Astrocyte (in vitro differentiated cells and primary cell): ENCODE measurements at regions not wholly inside any gene's neighbourhood (a gene's known extent, or its start where the extent isn't known, plus 50 kb on each side); places are given as distances from the start of the nearest gene placed in this dataset.
"Not testable (repeated sequence)": the region's sequence is repeated elsewhere in the genome, so short reads cannot be mapped to it uniquely, and the experiment has no call there.

ENCODE experiments used
- DNase-seq: peaks from one replicate; pipeline ENCODE4 v3.0.0-alpha.2; 2010; ENCODE audit warnings: low read depth
- FAIRE-seq: peaks from 2 replicates; lab custom pipeline; 2011; peaks lifted over from hg19 to GRCh38; lab: Jason Lieb, UNC
- H2AFZ ChIP-seq: 2 replicates; pipeline ENCODE4 v1.6.0; 2012; ENCODE audit warnings: low read depth, low read length, inconsistent platforms
- H3K27ac ChIP-seq: 2 replicates; pipeline ENCODE4 v1.5.1; 2011; ENCODE audit warnings: low read depth, low read length, inconsistent platforms
- H3K27me3 ChIP-seq: 2 replicates; pipeline ENCODE4 v1.6.0; 2011; ENCODE audit warnings: low read length, inconsistent platforms; ENCODE audit not compliant: insufficient read depth
- H3K36me3 ChIP-seq: 2 replicates; pipeline ENCODE4 v1.5.1; 2011; ENCODE audit warnings: low read length, inconsistent platforms; ENCODE audit not compliant: insufficient read depth
- H3K4me1 ChIP-seq: 2 replicates; pipeline ENCODE4 v1.5.1; 2011; ENCODE audit warnings: low read length, inconsistent platforms; ENCODE audit not compliant: insufficient read depth
- H3K4me2 ChIP-seq: 2 replicates; pipeline ENCODE4 v1.6.0; 2012; ENCODE audit warnings: low read length, inconsistent platforms
- H3K4me3 ChIP-seq: 2 replicates; pipeline ENCODE4 v1.5.1; 2011; ENCODE audit warnings: low read depth, mild to moderate bottlenecking, low read length, inconsistent platforms; ENCODE audit not compliant: insufficient read depth
- H3K79me2 ChIP-seq: 2 replicates; pipeline ENCODE4 v1.6.0; 2012; ENCODE audit warnings: mild to moderate bottlenecking, low read length, inconsistent platforms; ENCODE audit not compliant: insufficient read depth
- H3K9ac ChIP-seq: 2 replicates; pipeline ENCODE4 v1.6.0; 2012; ENCODE audit warnings: mild to moderate bottlenecking, low read length, inconsistent platforms
- H3K9me3 ChIP-seq: 2 replicates; pipeline ENCODE4 v1.5.1; 2012; ENCODE audit warnings: low read depth, mild to moderate bottlenecking, low read length, inconsistent platforms; ENCODE audit not compliant: insufficient read depth
- H4K20me1 ChIP-seq: 2 replicates; pipeline ENCODE4 v1.6.0; 2012; ENCODE audit warnings: low read length, inconsistent platforms; ENCODE audit not compliant: insufficient read depth
- H3K27ac Mint-ChIP-seq: one replicate; pipeline ENCODE4 v1.8.0; 2021; ENCODE audit warnings: mild to moderate bottlenecking, mixed read lengths; ENCODE audit not compliant: unreplicated experiment
- H3K27me3 Mint-ChIP-seq: one replicate; pipeline ENCODE4 v1.8.0; 2021; ENCODE audit warnings: low read depth, mixed read lengths; ENCODE audit not compliant: unreplicated experiment
- H3K36me3 Mint-ChIP-seq: one replicate; pipeline ENCODE4 v1.8.0; 2021; ENCODE audit warnings: low read depth, mixed read lengths; ENCODE audit not compliant: unreplicated experiment
- H3K4me1 Mint-ChIP-seq: one replicate; pipeline ENCODE4 v1.8.0; 2021; ENCODE audit warnings: low read depth, mixed read lengths; ENCODE audit not compliant: unreplicated experiment
- H3K4me3 Mint-ChIP-seq: one replicate; pipeline ENCODE4 v1.8.0; 2021; ENCODE audit warnings: mild to moderate bottlenecking, moderate library complexity, mixed read lengths; ENCODE audit not compliant: unreplicated experiment
- H3K9me3 Mint-ChIP-seq: one replicate; pipeline ENCODE4 v1.8.0; 2021; ENCODE audit warnings: mild to moderate bottlenecking, mixed read lengths; ENCODE audit not compliant: unreplicated experiment
- EZH2 ChIP-seq: IDR thresholded peaks from 2 replicates; pipeline ENCODE4 v1.6.1; 2012; ENCODE audit warnings: mild to moderate bottlenecking, low read length, inconsistent platforms; ENCODE audit not compliant: insufficient read depth
- TF ChIP-seq, protein P1 (sequence below): IDR thresholded peaks from 2 replicates; pipeline ENCODE4 v1.5.1; 2011; ENCODE audit warnings: low read depth, mild to moderate bottlenecking, inconsistent platforms, low read length, moderate library complexity; ENCODE audit not compliant: insufficient read depth

DNA sequence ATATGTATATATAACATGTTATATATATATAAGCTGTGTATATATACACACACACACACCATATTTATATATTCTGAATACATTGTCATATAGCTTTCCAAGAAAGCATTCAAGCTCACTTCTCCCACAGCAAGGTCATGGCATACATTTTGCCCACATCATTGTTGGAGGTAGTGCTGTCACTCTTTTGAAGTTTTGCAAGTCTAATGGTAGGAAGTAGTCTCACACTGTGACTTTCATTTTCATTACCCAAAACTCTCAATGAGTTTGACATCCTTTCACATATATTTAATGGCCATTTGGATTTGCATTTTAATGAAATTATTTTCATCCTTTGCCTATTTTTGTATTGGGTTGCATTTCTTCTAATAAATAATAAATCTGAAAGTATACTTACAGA, 59.8 kb upstream of the COX7C start:
- Histone ChIP-seq H3K36me3 (no peaks in the 10 kb centered on the region), H3K4me1 (no peaks in the 10 kb centered on the region), H3K4me2 (no peak overlapping the region), H2AFZ (no peak overlapping the region), H3K79me2 (no peaks in the 10 kb centered on the region), H3K27ac (no peak overlapping the region), H3K4me3 (no peak overlapping the region), H4K20me1 (no peaks in the 10 kb centered on the region), H3K9ac (no peak overlapping the region), H3K9me3 (no peaks in the 10 kb centered on the region), H3K27me3 (peaks cover 2% of the 10 kb centered on the region)
- DNase-seq (no peak), FAIRE-seq (no peak)
- no peaks in the 10 kb centered on the region for H3K36me3 Mint-ChIP-seq
- no peak overlapping the region for H3K27ac Mint-ChIP-seq
- TF ChIP-seq, protein P1, sequence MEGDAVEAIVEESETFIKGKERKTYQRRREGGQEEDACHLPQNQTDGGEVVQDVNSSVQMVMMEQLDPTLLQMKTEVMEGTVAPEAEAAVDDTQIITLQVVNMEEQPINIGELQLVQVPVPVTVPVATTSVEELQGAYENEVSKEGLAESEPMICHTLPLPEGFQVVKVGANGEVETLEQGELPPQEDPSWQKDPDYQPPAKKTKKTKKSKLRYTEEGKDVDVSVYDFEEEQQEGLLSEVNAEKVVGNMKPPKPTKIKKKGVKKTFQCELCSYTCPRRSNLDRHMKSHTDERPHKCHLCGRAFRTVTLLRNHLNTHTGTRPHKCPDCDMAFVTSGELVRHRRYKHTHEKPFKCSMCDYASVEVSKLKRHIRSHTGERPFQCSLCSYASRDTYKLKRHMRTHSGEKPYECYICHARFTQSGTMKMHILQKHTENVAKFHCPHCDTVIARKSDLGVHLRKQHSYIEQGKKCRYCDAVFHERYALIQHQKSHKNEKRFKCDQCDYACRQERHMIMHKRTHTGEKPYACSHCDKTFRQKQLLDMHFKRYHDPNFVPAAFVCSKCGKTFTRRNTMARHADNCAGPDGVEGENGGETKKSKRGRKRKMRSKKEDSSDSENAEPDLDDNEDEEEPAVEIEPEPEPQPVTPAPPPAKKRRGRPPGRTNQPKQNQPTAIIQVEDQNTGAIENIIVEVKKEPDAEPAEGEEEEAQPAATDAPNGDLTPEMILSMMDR: no peak
- no peak for TF ChIP-seq EZH2
- H3K4me1 Mint-ChIP-seq: no peaks in the 10 kb centered on the region
- H3K4me3 Mint-ChIP-seq: no peak overlapping the region
- H3K27me3 Mint-ChIP-seq: peaks cover 1% of the 10 kb centered on the region
- H3K9me3 Mint-ChIP-seq: no peaks in the 10 kb centered on the region

DNA sequence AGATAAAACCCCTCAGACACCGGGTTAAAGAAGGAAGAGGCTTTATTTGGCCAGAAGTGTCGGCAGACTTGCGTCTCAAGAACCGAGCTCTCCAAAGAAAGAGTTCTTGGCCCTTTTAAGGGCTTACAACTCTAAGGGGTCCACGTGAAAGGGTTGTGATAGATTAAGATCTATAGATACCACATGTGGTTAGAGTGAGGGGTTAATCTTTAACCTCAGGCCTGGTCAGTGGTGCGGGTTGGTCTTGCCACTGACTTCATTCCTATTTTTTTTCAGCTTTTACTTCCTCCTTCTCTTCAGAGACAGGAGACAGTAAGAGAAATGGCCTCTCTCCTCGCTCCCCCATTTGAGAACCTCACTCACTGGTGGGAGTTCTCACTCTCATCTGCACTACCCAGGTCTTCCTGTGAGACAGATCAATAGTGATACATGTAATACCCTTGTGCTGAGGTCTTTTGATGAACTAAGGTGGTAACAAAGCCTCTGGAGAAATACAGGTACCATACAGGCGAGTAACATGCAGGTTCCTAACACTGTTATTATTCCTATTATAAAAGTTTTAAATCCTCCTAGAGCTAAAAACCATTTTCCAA, 52.4 kb upstream of the COX7C start:
- no peaks in the 10 kb centered on the region for H3K27me3 Mint-ChIP-seq
- no peak for FAIRE-seq
- no peaks in the 10 kb centered on the region for H3K4me1 Mint-ChIP-seq
- no peak for DNase-seq
- Histone ChIP-seq H2AFZ (no peak overlapping the region), H3K79me2 (no peaks in the 10 kb centered on the region), H3K36me3 (no peaks in the 10 kb centered on the region), H3K4me1 (no peaks in the 10 kb centered on the region), H3K9me3 (no peaks in the 10 kb centered on the region), H3K4me3 (no peak overlapping the region), H3K4me2 (no peak overlapping the region), H3K27ac (no peak overlapping the region), H3K27me3 (no peaks in the 10 kb centered on the region), H4K20me1 (no peaks in the 10 kb centered on the region), H3K9ac (no peak overlapping the region)
- H3K36me3 Mint-ChIP-seq: peaks cover 3% of the 10 kb centered on the region
- TF ChIP-seq, protein P1: no peak
- H3K27ac Mint-ChIP-seq: no peak overlapping the region
- no peak overlapping the region for H3K4me3 Mint-ChIP-seq
- peaks cover under 1% of the 10 kb centered on the region for H3K9me3 Mint-ChIP-seq

DNA sequence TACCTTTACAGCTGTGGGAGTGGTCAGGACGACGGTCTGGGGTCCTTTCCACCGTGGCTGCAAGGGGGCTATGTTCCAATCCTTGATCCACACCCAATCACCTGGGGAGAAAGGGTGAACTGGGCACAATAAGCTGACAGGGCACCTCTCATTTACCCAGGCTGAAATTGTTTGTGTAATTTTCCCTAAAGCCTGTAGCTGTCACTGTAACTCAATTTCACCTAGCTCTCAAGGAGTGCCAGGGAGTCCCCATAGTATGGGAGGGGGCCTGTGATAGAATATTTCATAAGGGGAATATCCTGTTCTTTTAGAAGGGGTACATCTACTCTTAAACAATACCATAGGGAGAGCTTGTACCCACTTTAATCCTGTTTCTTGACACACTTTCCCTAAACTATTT, 51.7 kb upstream of the COX7C start:
- FAIRE-seq, H3K4me2 ChIP-seq, H3K27ac ChIP-seq, H3K4me3 Mint-ChIP-seq, H3K4me1 Mint-ChIP-seq, H3K9me3 Mint-ChIP-seq, H2AFZ ChIP-seq, H3K79me2 ChIP-seq, H3K27me3 Mint-ChIP-seq, H3K4me1 ChIP-seq, DNase-seq, H3K36me3 ChIP-seq, H3K4me3 ChIP-seq, H3K36me3 Mint-ChIP-seq, H3K27ac Mint-ChIP-seq, H4K20me1 ChIP-seq, H3K27me3 ChIP-seq, H3K9me3 ChIP-seq, H3K9ac ChIP-seq: not testable (repeated sequence)
